Motor neuron (in vitro differentiated cells): ENCODE measurements at regions not wholly inside any gene's neighbourhood (a gene's known extent, or its start where the extent isn't known, plus 50 kb on each side); places are given as distances from the start of the nearest gene placed in this dataset.
"Not testable (repeated sequence)": the region's sequence is repeated elsewhere in the genome, so short reads cannot be mapped to it uniquely, and the experiment has no call there.

Experiments used
- ATAC-seq, 8 experiments: fragments of 200-7000 bp; cut with Tn5 transposase; replicated peaks in 6 of 8; 2 replicates each; pipeline ENCODE4 v1.8.0; 2021; ENCODE audit warnings: mild to moderate bottlenecking in 8 of 8, moderate library complexity in 8 of 8
- H3K27ac ChIP-seq, 2 donors: fragments of 250-450 bp; sonication (Bioruptor Pico); 2 replicates each; pipeline ENCODE4 v1.9.0; 2021; ENCODE audit warnings: antibody characterized with exemption in 2 of 2, mild to moderate bottlenecking in 2 of 2, moderate library complexity in 1 of 2
- H3K4me1 ChIP-seq, 2 donors: fragments of 250-450 bp; sonication (Bioruptor Pico); replicated peaks in 1 of 2; 2 replicates each; pipeline ENCODE4 v1.6.1; 2021; ENCODE audit warnings: antibody characterized with exemption in 2 of 2, mild to moderate bottlenecking in 2 of 2, moderate library complexity in 1 of 2
- H3K4me3 ChIP-seq, 5 donors: fragments of 250-450 bp; sonication (Bioruptor Pico); 2 replicates each; pipeline ENCODE4 v1.9.0; 2021; ENCODE audit warnings: antibody characterized with exemption in 5 of 5, mild to moderate bottlenecking in 5 of 5, moderate library complexity in 4 of 5
- WGBS, 10 experiments: fragments of 450-650 bp; shearing (Covaris generic); methylation state at CpG; one replicate each; pipeline ENCODE4 v1.0.0; 2022; 5-methylcytosine and 5-hydroxymethylcytosine counted together
- in situ Hi-C, 9 experiments: fragments of 400-800 bp; cut with MboI; loops; one replicate each; pipeline ENCODE4 v1.15.0; 2021; ENCODE audit warnings: low sequenced_read_pairs in 9 of 9, low pct_unique_long_range_greater_than_20kb in 2 of 9; ENCODE audit not compliant: unreplicated experiment in 9 of 9

DNA sequence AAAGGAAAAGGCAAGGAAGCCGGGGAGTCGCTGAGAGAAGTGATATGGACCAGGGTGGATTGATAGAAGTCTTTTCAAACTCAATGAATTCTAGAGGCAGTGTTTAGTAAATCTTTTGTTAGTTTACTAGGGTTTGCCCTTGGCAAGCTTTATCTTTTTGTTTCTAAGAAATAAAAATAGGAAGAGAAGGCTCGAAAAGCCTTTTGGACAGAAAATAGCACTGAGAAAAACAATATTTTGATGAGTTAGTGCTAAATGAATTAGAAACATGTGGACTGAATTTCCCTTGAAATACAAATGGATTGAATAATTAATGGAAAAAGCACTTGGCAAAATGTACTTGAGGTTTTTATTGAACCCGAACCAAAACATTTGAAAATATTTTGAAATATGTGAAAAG is 121.8 kb upstream of the SPAG17 start:
- Histone ChIP-seq H3K27ac (no peak overlapping the region), H3K4me3 (no peak overlapping the region), H3K4me1 (peaks cover 20 to 21% of the 10 kb centered on the region in 2 donors)
- 3 to 98% (median 88%) methylated on average over 2 to 4 of the region's 4 CpGs for WGBS, 10 experiments
- ATAC-seq = peak in 1 of 8 experiments; percentile 10
- in situ Hi-C loops = no loop called here

GRCh38 chr1:118304722-118305359 is 119.8 kb upstream of the SPAG17 start:
- H3K27ac ChIP-seq = no peak overlapping the region
- peak in 4 of 8 experiments; percentile 38 to 72 (median 64) for ATAC-seq
- in situ Hi-C loops = no loop called here
- 10 to 100% (median 58%) methylated on average over 1 to 4 of the region's 4 CpGs for WGBS, 10 experiments
- H3K4me3 ChIP-seq = no peak overlapping the region
- peaks cover 38 to 39% of the 10 kb centered on the region in 2 donors for H3K4me1 ChIP-seq

DNA sequence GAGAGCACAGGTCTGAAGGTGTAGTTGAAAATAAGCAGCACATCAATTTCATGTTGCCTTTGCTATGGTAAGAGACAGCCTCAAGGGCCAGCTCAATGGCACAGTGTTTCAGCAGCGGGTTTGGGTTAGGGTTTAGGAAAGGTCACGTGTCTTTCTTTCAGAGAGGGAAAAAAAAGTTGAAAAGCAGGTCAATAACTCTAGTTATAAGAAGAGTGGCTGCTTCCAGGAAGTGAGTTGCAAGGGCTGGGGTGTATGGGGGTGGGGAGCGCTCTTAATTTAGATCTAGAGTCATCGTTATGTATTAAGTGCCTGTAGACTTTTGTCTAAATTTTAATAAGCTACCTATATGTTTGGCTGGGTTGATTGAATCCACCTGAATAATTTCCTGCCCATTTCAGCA is 118.5 kb upstream of the SPAG17 start:
- peak in 3 of 8 experiments; percentile 14 to 24 (median 16) for ATAC-seq
- Histone ChIP-seq H3K27ac (no peak overlapping the region), H3K4me3 (no peak overlapping the region), H3K4me1 (peaks cover 40 to 41% of the 10 kb centered on the region in 2 donors)
- in situ Hi-C loops = no loop called here
- 17 to 100% (median 52%) methylated on average over 1 to 4 of the region's 4 CpGs; no CpG with 5 or more reads in 3 of the 10 experiments for WGBS, 10 experiments

GRCh38 chr1:118303064-118303463 is 118.0 kb upstream of the SPAG17 start:
- H3K4me3 ChIP-seq = no peak overlapping the region
- ATAC-seq = peak in 3 of 8 experiments; percentile 44 to 52 (median 47)
- in situ Hi-C loops = no loop called here
- H3K4me1 ChIP-seq = peaks cover 42 to 45% of the 10 kb centered on the region in 2 donors
- H3K27ac ChIP-seq = no peak overlapping the region

DNA sequence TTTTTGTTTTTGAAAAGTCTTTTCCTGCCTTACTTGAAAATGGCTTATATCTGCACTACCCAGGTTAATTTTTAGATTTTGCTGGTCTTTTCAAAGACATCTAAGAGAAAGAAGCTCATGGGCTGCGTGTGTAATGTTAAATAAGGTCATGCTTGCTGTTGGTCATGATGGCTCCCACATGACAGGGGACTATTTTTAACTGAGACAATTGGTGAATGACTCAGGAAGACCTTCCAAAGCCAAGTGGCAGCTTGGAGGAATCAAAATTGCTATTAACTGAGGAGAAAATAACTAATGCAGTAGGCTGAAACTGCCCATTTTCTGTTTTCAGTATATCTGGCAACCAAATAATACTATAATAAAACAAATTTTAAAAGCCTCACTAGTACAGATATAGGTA is 117.1 kb upstream of the SPAG17 start:
- ATAC-seq = peak in 5 of 8 experiments; percentile 57 to 81 (median 71)
- Histone ChIP-seq H3K4me1 (peaks cover 42 to 47% of the 10 kb centered on the region in 2 donors), H3K27ac (no peak overlapping the region), H3K4me3 (no peak overlapping the region)
- 0 to 60% (median 24%) methylated on average over 1 of the region's 1 CpG; no CpG with 5 or more reads in 3 of the 10 experiments for WGBS, 10 experiments
- in situ Hi-C loops = no loop called here

DNA sequence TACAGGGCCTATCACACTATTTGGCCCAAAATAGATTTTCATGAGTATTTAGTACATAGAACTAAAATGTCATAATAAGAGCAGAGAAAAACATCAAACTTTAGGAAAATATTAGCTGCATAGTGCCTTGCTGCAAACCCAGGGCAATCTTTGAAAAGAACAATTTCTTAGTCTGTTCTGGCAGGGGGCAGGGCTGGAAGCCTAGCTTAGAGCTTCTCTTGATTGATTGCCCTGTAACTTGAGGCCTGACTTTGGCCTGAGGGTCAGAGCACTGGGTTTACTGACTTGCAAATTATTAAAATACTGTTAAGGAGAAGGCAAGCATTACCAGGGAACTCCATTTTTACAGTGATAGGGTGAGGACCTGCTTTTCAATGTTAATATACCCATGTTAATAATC is 115.8 kb upstream of the SPAG17 start:
- no peak overlapping the region for H3K27ac ChIP-seq
- peak in 6 of 8 experiments; percentile 51 to 79 (median 66) for ATAC-seq
- H3K4me3 ChIP-seq = no peak overlapping the region
- in situ Hi-C loops = no loop called here
- H3K4me1 ChIP-seq = peaks cover 51 to 56% of the 10 kb centered on the region in 2 donors

- no peak overlapping the region for H3K4me3 ChIP-seq
- WGBS, 10 experiments = 80 to 100% (median 94%) methylated on average over 2 to 5 of the region's 5 CpGs; no CpG with 5 or more reads in 6 of the 10 experiments
- H3K27ac ChIP-seq = no peak overlapping the region
- no peak for ATAC-seq
- in situ Hi-C loops = no loop called here
- H3K4me1 ChIP-seq = peaks cover 58 to 65% of the 10 kb centered on the region in 2 donors
Measured at GRCh38 chr1:118298397-118298796, 113.4 kb upstream of the SPAG17 start.

GRCh38 chr1:118297521-118297920 is 112.5 kb upstream of the SPAG17 start:
- no peak for ATAC-seq
- Histone ChIP-seq H3K4me1 (peaks cover 49 to 56% of the 10 kb centered on the region in 2 donors), H3K27ac (no peak overlapping the region), H3K4me3 (no peak overlapping the region)
- in situ Hi-C loops = no loop called here

DNA sequence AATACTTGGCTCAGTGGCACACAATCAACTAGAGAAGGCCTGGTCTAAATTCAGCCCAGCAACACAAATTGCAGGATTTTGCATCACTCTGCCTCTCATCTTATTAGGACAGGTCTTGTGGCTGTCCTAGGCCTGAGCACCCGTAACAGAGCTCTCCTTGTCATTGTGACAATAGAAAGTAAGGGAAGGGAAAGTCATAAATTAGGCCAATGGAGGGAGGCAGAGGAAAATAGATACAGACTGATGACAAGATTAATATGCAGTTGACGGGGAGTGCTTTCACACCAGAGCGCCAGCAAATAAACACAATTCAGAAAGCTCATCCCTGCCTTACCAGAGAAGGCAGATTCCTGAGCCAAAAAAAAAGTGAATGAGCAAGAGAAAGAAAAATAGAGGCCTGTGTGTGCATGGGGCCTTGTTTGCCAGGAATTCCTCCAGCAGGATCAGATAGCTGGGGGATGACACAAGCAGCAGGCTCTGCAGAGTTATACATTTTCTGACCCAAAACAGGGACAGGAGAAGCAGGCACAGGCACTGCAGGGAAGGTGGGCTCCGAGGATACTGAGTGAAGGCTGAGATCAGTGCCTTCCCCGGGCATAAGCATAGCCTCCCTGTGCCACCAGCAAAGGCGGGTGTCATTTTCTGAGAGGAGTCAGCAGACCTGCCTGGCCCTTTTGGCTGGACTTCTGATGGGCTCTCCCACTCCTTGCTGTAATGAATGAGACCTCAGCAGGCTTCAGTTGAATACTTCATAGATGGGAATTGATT is 110.0 kb upstream of the SPAG17 start:
- ATAC-seq = peak; percentile 51 to 96 (median 89)
- no peak overlapping the region for H3K4me3 ChIP-seq
- WGBS, 10 experiments = 22 to 72% (median 37%) methylated on average over 1 to 6 of the region's 6 CpGs; no CpG with 5 or more reads in 2 of the 10 experiments
- in situ Hi-C loops = no loop called here
- H3K27ac ChIP-seq = peak overlapping the region; percentile 79 to 91
- H3K4me1 ChIP-seq = peaks cover 32 to 35% of the 10 kb centered on the region in 2 donors

GRCh38 chr1:118291661-118292060 is 106.6 kb upstream of the SPAG17 start:
- no peak overlapping the region for H3K4me3 ChIP-seq
- in situ Hi-C loops = no loop called here
- WGBS, 10 experiments = 42 to 87% (median 60%) methylated on average over 1 to 6 of the region's 6 CpGs; no CpG with 5 or more reads in 3 of the 10 experiments
- H3K27ac ChIP-seq = no peak overlapping the region
- H3K4me1 ChIP-seq = peaks cover 24 to 28% of the 10 kb centered on the region in 2 donors
- ATAC-seq = peak in 3 of 8 experiments; percentile 2 to 66 (median 12)

GRCh38 chr1:118290571-118290970 is 105.5 kb upstream of the SPAG17 start:
- in situ Hi-C loops = no loop called here
- 20 to 98% (median 93%) methylated on average over 1 to 6 of the region's 6 CpGs; no CpG with 5 or more reads in 1 of the 10 experiments for WGBS, 10 experiments
- ATAC-seq = no peak

DNA sequence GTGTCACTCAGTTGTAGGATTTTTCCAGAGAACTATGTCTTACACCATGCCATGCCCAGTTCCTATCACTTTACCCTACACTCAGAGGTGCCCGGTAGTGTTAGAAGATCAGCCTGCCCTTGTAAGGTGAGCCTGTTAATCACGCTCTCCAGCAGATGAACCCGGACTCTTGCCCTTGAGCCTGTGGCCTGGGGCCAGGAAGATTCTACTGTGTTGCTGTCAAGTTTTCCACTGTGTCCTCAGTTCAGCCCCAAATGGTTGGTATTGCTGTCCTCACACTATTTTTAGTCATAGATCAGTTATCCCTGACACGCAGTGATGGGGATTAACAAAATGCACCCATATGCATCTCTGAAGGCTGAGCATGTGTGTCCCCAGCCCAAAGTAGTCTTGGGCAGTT is 105.0 kb upstream of the SPAG17 start:
- peaks cover 10 to 12% of the 10 kb centered on the region in 2 donors for H3K4me1 ChIP-seq
- no peak overlapping the region for H3K4me3 ChIP-seq
- in situ Hi-C loops = no loop called here
- WGBS, 10 experiments = 74 to 100% (median 95%) methylated on average over 1 to 4 of the region's 4 CpGs; no CpG with 5 or more reads in 3 of the 10 experiments
- peak in 1 of 8 experiments; percentile 19 for ATAC-seq
- no peak overlapping the region for H3K27ac ChIP-seq

More at GRCh38 chr1:118290571-118290970, 105.5 kb upstream of the SPAG17 start:
- Histone ChIP-seq H3K4me1 (peaks cover 14 to 17% of the 10 kb centered on the region in 2 donors), H3K27ac (no peak overlapping the region), H3K4me3 (no peak overlapping the region)

DNA sequence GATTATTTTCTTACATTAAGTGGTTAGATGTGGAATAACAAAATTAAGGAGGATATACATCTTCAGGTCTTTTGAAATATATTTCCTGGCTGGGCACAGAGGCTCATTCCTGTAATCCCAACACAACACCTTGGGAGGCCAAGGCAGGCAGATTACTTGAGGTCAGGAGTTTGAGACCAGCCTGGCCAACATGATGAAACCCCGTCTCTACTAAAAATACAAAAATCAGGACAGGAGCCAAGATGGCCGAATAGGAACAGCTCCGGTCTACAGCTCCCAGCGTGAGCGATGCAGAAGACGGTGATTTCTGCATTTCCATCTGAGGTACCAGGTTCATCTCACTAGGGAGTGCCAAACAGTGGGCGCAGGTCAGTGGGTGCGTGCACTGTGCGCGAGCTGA is 95.6 kb upstream of the SPAG17 start:
- in situ Hi-C loops, H3K4me3 ChIP-seq, H3K4me1 ChIP-seq, H3K27ac ChIP-seq, ATAC-seq: not testable (repeated sequence)
- WGBS, 10 experiments = 63 to 90% (median 84%) methylated on average over 2 to 9 of the region's 10 CpGs; no CpG with 5 or more reads in 6 of the 10 experiments
